ACHN (cell line): ENCODE measurements at regions not wholly inside any gene's neighbourhood (a gene's known extent, or its start where the extent isn't known, plus 50 kb on each side); places are given as distances from the start of the nearest gene placed in this dataset.
A peak's percentile ranks its signal among the peaks of the same experiment; 100 is the strongest.

ENCODE experiments used
- DNase-seq: peaks from one replicate; pipeline ENCODE4 v3.0.0-alpha.2; 2015
- in situ Hi-C: cut with HindIII; loops from 2 replicates; pipeline ENCODE4 v1.10.0; 2017; ENCODE audit warnings: low sequenced_read_pairs, low pct_ligation_motif_present, low pct_unique_long_range_greater_than_20kb

DNA sequence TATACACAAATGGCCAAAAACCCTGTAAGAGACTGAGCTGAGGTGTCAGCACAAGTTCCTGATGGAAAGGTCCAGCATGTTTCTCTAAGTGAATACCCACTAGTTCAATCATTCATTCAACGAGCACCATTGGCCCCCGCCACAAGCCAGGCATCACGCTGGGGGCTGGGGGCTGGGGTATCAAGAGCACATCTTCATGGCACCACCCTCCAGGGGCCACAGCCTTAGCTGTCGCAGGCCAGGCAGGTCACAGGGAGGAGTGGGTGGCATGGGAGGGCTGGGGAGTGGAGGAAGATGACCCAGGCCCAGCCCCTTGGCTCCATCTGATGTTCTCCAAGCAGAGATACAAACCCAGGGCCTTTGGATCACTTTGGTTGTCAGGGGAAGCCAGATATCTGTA is 97.9 kb downstream of the ACKR3 start:
- DNase-seq = no peak
- in situ Hi-C loops = no loop called here

DNA sequence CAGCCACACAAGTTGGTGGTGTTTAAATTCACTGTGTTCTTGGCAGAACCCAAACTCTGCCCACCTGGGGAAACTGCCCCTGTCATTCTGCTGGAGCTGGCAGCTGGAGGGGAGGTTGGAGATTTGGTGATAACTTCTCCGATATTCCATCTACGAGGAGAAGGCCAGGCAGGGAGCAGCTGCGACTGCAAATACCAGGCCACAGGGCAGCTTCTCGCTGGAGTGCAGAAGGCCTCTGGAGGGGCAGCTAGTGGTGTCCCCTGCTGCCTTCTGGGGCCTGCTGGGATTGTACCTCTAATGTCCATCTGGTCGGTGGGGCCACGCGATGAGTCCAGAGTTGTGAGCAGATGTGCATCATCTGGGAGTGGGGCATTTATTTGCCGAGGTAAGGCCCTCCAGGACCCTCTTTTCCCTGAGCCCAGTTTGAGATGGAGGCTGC is 98.9 kb downstream of the ACKR3 start:
- in situ Hi-C loops = no loop called here

DNA sequence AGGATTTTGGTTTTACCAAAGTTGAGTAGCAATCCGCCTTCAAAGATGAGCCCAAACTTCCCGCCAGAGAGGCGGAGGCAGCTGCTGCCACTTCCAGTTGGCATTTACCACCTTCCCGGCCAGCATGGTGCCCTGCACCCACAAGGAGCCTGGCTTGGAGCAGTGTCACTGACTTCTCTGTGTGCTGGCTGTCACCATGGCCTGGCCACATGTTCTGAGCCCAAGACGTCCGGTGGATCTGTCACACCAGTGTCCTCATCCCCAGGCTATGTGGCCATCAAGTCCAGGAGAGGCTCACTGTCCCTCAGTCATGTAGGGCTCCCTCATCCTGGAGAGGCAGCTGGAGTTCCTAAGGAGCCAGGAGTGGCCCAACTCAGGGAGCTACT is 100.6 kb downstream of the ACKR3 start:
- no peak for DNase-seq
- in situ Hi-C loops = no loop called here

More for the DNA sequence above, 98.9 kb downstream of the ACKR3 start:
- no peak for DNase-seq

DNA sequence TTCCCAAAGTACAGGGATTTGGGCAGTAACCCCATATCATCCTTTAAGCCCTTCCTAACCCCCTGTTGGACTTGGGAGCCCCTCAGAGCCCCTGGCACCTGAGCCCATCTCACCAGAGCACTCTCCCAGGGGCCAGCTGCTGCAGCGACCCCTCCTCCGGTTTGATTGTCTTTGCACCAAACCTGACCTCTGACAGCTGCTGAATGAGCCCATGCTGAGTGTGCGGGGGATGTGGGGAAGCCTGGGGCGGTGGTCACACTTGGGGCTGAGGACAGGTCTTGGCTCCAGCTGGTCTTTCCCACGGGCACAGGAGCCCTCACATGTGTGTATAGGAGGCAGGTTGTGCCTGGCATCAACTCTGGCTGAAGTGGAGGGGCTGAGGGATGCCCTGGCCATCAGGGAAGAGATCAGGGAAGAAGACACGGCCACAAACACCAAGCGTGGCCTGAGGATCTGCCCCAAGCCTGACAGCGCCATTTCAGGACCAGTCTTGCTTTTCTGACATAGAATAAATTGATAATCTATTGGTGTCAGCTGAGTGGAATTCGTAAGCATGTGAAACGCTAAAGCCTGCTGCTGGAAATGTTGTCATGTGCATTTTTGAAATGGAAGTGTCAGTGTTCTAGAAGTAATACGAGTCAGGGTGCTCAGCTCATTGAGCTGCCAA is 102.4 kb downstream of the ACKR3 start:
- DNase-seq = no peak
- in situ Hi-C loops = no loop called here

DNA sequence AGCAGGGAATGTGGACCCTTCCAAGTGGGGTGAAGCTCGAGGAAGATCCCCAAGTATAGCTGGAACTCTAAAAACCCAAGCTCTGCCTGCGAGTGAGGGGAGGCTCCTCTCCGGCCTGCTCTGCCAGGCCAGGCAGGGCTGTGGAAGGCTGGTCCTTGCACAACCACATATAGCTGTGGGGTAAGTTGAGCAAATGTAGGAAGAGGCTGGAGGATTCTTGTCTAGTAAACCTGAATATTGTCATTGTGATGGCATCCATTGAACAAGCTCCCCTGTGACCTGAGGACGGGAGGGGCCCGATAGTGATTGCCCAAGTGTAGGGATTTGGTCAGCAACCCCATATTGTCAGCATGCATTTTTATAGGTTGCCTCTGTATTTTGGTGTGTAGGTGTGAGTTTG is 103.0 kb downstream of the ACKR3 start:
- no peak for DNase-seq
- in situ Hi-C loops = no loop called here

DNA sequence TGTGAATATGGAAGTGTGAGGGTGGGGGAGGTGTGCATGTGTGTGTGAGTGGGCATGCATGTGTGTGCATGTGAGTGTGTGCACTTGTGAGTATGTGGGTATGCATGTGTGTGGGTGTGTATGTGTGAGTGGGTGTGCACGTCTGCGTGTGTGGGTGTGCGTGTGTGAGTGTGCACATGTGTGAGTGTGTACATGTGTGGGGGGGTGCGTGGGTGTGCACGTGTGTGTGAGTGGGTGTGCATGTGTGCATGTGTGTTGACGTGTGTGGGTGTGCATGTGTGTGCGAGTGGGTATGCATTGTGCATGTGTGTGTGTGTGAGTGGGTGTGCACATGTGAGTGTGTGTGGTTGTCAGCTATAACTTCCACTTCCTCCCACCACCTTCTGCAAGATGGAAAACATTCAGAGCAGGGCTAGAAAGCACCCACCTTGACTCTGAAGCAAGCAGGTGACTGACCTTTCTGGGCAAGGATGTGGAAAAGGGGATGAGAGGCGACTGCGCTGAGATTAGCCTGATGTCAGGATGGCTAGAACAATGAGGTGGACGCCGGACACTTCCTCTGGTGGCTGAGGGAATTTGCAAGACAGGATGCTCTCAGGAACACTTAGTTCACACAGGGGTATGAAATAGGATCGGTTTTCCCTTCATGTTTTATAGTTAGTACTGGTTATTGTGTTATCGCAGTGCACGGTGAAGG is 103.6 kb downstream of the ACKR3 start:
- no peak for DNase-seq
- in situ Hi-C loops = no loop called here

DNA sequence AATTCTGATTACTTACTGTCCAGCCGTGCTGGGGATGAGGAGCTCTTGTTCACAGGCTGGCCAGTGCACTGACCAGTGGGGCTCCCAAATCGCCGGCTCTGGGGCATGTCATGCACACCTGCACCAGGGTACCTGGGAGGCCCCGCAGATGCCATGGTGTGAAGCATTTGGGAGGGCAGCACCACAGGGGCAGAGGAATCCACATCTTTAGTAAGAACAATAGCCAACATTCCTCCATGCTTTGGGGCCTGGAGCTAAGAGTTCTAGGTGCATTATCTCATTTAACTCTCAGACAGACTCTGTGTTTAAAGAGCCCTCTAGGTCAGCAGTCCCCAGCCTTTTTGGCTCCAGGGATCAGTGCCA is 104.2 kb downstream of the ACKR3 start:
- in situ Hi-C loops = no loop called here
- DNase-seq = no peak

DNA sequence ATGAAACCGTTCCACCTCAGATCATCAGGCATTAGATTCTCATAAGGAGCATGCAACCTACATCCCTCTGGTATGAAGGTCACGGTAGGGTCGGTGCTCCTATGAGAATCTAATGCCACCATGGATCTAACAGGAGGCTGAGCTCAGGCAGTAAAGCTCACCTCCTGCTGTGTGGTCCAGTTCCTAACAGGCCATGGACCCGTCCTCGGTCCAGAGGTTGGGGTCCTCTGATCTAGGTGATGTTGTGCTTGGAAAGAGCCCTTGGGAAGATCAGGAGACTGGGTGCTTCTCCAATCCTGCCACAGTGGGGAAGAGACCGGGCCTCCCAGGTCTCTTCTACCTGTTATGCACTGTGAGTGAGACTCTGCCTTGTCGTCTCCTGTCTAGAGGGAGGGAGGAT is 104.6 kb downstream of the ACKR3 start:
- in situ Hi-C loops = no loop called here
- no peak for DNase-seq

DNA sequence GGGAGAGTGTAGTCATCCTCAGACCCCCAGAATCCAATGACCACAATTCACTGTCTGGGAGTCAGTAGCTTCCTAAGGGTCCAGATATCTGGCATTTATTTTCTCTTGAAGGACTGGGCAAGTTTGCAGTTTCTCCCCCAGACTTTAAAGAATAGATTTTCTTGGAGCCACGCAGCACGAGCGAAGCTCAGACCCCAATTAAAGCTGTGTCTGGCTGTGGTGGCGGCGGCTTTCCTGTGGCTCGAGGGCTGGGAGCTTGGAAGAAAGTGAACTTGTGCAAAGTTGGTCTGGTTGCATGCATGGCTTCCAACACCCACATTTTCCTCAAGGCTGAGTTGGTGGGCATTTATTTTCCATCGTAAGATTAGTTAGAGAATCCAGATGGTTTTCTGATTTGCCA is 105.0 kb downstream of the ACKR3 start:
- DNase-seq = no peak
- in situ Hi-C loops = no loop called here

DNA sequence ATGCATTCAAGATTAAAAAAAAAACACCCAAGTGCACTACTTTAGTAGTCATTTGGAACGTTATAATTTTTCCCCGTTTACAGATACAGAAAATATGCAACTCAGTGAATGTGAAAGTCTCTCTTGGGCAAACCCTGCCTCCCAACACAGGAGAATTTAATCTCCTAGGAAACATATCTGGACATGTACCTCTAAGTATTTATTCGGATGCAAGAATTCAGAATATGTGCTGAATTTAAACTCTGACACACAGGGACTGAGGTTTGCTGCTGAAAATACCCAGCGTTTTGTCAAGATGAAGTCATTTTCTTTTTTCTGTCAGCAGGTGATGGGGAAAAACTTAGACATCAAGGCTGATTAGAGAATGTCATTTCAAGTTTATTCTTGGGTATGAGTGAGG is 105.4 kb downstream of the ACKR3 start:
- no peak for DNase-seq
- in situ Hi-C loops = no loop called here

DNA sequence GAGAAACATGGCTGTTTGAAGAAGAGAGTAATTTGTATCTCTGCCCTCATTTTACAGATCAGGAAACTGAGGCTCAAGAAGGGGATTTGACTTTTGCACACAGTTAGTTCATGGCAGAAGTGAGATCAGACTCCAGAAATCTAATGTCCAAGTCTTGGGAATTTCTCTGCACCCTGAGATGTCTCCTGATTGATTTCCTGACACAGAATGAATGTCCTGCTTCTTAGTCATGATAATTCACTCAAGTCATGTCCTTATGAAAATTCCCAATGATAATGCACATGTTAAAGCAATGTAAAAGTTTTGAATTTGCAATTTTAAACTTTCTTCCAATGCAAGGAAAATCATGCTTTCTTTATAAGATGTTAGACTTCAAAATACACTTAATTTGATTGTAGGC is 105.9 kb downstream of the ACKR3 start:
- no peak for DNase-seq
- in situ Hi-C loops = no loop called here

DNA sequence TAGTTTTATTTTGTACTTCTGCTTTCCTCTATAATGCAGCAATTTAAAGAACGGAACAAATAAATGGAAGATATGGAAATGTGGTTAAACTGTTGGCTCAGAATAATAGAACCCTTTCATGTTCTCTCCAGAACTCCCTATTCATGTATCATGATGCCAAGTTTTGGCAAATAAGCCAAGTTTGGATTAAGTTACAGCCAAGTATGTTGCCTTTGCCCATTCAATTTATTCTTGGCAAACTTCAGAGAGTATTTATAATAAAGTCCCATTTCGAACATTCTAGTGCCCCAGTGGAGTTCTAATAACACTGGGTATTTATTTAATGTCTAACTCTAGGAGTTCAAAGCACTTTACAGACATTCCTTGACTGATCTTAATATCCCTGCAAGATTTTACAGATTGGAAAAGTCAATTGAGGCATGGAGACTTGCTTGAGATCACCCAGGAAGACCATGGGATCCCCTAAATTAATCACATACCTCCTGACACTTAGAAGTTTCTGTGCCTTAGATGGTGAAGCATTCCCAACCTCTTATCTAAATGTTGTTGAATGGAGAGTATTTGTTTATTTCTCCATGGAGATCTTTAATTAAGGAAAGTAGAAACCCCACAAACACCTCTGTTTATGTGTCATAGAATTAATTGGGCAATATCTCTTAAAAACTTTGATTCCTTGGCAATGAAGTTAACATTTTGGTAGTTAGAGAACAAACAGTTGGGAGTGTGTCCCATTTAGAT is 106.7 kb downstream of the ACKR3 start:
- no peak for DNase-seq

DNA sequence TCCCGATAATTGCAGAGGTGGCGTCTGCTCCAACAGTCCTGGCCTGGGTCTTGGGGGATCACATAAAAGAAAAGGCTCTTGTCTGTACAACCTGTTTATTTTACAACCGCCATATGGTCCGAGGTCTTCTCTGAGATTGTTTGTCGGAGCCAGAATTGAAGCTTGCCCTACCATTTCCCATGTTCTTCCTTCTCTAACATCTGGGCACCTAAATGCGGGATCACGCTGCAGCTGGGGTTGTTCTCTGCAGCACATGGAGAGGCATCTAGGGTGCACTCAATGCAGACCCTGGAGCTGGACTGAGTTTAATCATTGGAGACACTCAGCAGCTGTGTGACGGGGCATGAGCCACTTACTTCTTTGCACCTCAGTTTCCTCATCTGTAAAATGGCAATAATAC is 107.7 kb downstream of the ACKR3 start:
- in situ Hi-C loops = no loop called here
- DNase-seq = no peak

More for the DNA sequence above, 106.7 kb downstream of the ACKR3 start:
- in situ Hi-C loops = no loop called here

DNA sequence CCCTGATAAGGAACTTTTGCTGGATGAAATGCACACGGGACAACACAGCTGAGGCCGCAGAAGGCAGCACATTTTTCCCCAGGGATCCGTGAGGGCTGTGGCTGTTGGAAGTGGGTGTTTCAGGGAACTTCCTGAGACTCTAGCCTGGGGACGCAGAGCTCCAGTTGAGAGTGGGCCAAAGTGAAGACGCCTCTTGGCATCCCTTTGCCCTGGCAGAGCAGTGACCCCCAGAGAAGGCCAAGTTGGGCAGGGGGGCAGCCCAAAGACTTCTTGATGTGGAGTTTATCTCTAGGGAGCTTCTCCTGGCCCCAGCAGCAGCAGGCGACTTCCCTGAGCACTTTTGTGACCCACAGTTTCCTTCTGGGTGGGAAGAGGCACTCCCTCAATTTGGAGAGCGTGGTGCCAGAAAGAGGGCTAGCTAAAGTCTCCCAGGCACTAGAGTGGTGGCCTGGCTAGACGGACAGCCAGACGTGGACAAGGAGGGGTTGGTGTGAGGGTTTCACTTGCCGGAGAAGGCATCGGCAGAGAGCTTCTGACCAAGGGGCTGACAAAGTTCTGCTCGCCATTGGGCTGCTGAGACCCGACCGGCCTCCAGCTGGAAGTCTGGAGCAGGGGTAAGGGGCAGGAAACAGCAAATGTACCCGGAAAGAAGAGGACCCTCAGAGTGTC is 108.8 kb downstream of the ACKR3 start:
- DNase-seq = no peak
- in situ Hi-C loops = no loop called here

DNA sequence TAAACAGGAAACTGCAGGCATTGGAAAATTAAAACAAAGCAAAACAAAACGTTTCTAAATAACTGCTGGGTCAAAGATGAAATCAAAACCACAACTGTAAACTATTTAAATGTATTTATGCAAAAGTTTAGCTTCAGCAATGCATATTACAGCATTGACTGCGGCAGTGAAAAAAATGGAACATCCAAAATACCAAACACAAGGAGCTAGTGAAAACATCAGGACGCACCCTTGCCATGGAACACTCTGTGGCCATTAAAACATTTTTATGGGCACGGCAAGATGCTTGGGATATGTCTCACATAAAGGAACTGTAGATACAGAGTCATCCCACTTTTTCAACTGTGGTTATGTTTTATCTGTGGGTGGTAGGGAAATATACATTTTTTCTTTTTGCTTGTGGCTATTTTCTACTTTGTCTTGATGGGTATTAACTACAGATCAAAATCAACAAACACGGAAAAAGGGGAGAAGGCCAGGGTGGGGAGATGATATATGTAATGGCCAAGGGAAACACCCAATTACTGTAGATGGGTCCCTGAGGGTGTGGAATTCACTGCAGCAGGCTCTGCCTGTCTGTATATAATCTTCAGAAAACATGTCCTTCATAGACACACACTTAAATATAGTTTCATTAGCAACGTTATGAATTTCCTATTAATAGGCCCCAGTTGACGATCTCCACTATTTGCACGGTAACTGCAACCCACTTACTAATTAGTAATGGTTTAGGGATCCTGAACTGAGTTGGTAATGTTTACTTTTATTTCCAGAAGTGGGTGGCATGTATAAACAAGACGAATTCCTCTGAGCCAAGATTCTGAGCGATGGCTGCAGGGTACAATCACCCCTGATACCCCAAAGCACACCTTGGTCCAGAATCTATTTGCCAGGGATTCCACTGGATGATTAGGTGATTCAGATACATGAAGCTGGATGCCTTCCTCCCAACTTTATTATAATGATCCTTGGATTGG is 110.5 kb downstream of the ACKR3 start:
- no peak for DNase-seq
- in situ Hi-C loops = no loop called here

DNA sequence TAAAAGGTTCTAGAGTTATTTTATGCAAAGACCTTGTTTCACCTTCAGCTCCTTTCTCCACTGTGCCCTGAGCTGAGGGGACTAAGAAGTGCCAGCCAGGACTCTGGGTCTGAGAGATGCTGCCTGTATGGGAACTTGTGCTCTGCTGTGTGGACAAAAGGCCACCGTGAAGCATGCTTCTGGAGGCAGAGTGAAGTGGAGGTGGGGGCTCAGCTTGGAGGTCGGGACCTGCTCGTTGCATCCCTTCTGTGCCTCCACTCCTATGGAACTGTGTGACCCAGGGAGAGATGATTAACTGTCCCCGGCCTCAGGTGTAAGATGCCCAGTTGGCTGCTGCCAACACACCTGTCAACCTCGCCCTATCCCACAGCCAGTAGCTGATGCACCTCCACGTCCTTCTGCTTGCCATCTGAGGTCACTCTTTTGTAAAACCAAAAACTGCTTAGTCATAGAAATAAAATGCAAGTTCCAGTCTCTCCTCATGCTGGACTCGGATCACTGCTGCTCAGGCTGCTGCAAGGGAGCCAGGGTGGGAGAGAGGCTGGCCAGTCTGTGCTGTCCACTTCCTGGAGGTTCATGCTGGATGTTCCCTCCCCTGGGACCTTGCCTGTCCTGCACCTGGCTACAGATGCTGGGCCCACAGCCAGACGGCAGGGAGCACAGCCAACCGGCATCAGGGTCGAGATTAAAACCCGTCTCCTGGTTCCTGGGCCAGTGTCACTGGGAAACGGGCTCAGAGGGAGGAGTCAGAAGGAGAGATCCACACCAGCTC is 113.2 kb downstream of the ACKR3 start:
- in situ Hi-C loops = no loop called here
- peak; percentile 29 for DNase-seq

DNA sequence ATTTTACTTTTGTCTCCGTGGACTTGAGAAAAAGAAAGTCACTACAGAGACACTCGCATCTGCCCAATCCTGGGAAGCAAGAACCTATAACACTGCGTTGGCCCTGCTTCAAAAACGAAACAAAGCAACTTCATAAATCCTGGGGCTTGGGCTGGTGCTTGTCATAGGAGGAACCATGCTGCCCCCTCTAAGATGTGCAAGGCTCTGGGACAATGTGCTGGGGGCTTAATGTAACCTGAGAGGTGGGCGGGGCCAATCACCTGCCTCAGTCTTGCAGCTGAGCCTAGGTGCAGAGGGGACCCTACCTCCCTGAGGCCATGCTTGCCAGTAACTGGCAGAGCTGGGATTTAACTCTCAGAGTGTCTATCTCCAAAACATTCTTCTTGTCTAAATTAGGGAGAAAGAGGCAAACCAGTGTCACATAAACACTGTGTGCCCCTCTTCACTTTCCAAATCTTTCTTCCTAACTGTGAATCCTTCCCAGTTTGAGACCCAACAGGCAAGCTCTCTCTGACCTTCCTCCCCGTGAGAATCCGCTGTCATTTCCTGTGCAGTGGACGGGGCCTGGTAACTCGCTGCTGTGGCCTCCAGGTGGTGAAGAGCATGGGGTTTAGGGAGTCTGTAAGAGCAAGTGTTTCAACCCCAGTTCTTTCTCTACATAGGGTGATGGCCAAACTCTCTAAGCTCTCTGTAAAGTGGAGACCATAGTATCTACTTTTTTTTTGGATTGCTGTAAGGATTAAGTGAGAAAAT is 115.1 kb downstream of the ACKR3 start:
- in situ Hi-C loops = no loop called here
- no peak for DNase-seq
